OCI-LY3 (cell line): ENCODE measurements at regions not wholly inside any gene's neighbourhood (a gene's known extent, or its start where the extent isn't known, plus 50 kb on each side); places are given as distances from the start of the nearest gene placed in this dataset.

Experiments used
- H2AFZ ChIP-seq: fragments of 200-600, 300-600 bp; shearing (Covaris generic); 2 replicates; pipeline ENCODE4 v1.6.0; 2014; ENCODE audit warnings: antibody characterized with exemption, low read depth, low read length
- H3K27ac ChIP-seq: fragments of 200-600, 300-600 bp; sonication (generic); 2 replicates; pipeline ENCODE4 v1.5.1; 2014; ENCODE audit warnings: mild to moderate bottlenecking, low read length, moderate library complexity, mixed read lengths
- H3K27me3 ChIP-seq: fragments of 200-600, 300-600 bp; sonication (generic); 2 replicates; pipeline ENCODE4 v1.6.1; 2014; ENCODE audit warnings: low read depth, low read length, mixed read lengths
- H3K36me3 ChIP-seq: fragments of 200-600, 300-600 bp; sonication (generic); replicated peaks from 2 replicates; pipeline ENCODE3; 2014; ENCODE audit warnings: low read depth, low read length, mixed read lengths
- H3K4me1 ChIP-seq: fragments of 300-600, 200-600 bp; sonication (generic); 2 replicates; pipeline ENCODE4 v1.6.1; 2014; ENCODE audit warnings: low read length, mixed read lengths
- H3K4me2 ChIP-seq: fragments of 200-600, 300-600 bp; sonication (generic); 2 replicates; pipeline ENCODE4 v1.6.1; 2014; ENCODE audit warnings: low read length, mixed read lengths
- H3K4me3 ChIP-seq: fragments of 300-600, 200-600 bp; sonication (generic); 2 replicates; pipeline ENCODE4 v1.5.1; 2014; ENCODE audit warnings: antibody characterized with exemption, mild to moderate bottlenecking, low read length, moderate library complexity
- H3K79me2 ChIP-seq: fragments of 300-600, 200-600 bp; shearing (Covaris generic); 2 replicates; pipeline ENCODE4 v1.6.1; 2014; ENCODE audit warnings: mild to moderate bottlenecking, low read length, mixed read lengths
- H3K9ac ChIP-seq: fragments of 300-600, 200-600 bp; shearing (Covaris generic); 2 replicates; pipeline ENCODE4 v1.6.0; 2014; ENCODE audit warnings: mild to moderate bottlenecking, low read length, moderate library complexity
- H3K9me3 ChIP-seq: fragments of 200-600, 300-600 bp; shearing (Covaris generic); 2 replicates; pipeline ENCODE4 v1.6.1; 2014; ENCODE audit warnings: low read length, mixed read lengths; ENCODE audit not compliant: insufficient read depth
- H4K20me1 ChIP-seq: fragments of 200-600, 300-600 bp; sonication (generic); 2 replicates; pipeline ENCODE4 v1.6.1; 2016; ENCODE audit warnings: low read length, mixed read lengths; ENCODE audit not compliant: insufficient read depth
- EZH2phosphoT487 ChIP-seq: fragments of 200-600 bp; shearing (Covaris generic); IDR thresholded peaks from 2 replicates; pipeline ENCODE4 v1.6.1; 2018; ENCODE audit warnings: antibody characterized with exemption, mixed run types, low read depth
- TF ChIP-seq, protein P1 (sequence below): fragments of 200-600, 300-600 bp; sonication (generic); IDR thresholded peaks from 2 replicates; pipeline ENCODE4 v1.5.1; 2014; ENCODE audit warnings: antibody characterized with exemption, low read length, low read depth

DNA sequence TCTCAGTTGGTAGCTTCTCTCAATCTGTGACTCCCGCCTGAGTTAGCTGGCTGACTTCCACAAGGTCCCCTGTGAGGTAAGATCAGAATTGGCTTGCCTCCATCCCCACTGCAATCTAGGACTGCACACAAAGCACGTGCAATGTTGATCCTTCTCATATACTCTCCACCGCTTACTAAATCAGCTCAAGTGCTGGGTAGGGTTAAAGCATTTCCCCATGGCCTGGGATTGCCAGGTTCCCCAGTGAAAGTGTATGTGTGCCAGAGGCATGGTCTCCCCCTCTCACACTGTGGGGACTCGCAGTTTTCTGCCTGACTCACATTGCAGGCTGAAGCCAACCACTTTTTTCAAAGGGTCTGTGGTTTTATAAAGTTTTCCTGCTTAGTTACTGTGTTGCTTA lies 886.9 kb downstream of the FAM133A start:
- Histone ChIP-seq H3K9me3 (no peaks in the 10 kb centered on the region), H3K36me3 (no peaks in the 10 kb centered on the region), H2AFZ (peak overlapping the region; percentile 60), H3K4me3 (no peak overlapping the region), H3K27ac (no peak overlapping the region), H3K4me1 (no peaks in the 10 kb centered on the region), H4K20me1 (no peaks in the 10 kb centered on the region), H3K4me2 (no peak overlapping the region), H3K79me2 (no peaks in the 10 kb centered on the region), H3K27me3 (no peaks in the 10 kb centered on the region), H3K9ac (no peak overlapping the region)
- TF ChIP-seq, protein P1, sequence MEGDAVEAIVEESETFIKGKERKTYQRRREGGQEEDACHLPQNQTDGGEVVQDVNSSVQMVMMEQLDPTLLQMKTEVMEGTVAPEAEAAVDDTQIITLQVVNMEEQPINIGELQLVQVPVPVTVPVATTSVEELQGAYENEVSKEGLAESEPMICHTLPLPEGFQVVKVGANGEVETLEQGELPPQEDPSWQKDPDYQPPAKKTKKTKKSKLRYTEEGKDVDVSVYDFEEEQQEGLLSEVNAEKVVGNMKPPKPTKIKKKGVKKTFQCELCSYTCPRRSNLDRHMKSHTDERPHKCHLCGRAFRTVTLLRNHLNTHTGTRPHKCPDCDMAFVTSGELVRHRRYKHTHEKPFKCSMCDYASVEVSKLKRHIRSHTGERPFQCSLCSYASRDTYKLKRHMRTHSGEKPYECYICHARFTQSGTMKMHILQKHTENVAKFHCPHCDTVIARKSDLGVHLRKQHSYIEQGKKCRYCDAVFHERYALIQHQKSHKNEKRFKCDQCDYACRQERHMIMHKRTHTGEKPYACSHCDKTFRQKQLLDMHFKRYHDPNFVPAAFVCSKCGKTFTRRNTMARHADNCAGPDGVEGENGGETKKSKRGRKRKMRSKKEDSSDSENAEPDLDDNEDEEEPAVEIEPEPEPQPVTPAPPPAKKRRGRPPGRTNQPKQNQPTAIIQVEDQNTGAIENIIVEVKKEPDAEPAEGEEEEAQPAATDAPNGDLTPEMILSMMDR = no peak
- no peak for TF ChIP-seq EZH2phosphoT487

- no peak overlapping the region for H3K4me2 ChIP-seq
- no peaks in the 10 kb centered on the region for H4K20me1 ChIP-seq
- H3K79me2 ChIP-seq = no peaks in the 10 kb centered on the region
- H3K4me1 ChIP-seq = no peaks in the 10 kb centered on the region
- H3K36me3 ChIP-seq = no peaks in the 10 kb centered on the region
- no peak overlapping the region for H3K9ac ChIP-seq
- no peak for TF ChIP-seq EZH2phosphoT487
- TF ChIP-seq, protein P1 = 0 out of 2 replicates have a peak, but pooled peaks have one; percentile 6
- no peak overlapping the region for H3K4me3 ChIP-seq
- no peaks in the 10 kb centered on the region for H3K9me3 ChIP-seq
- H3K27me3 ChIP-seq = no peaks in the 10 kb centered on the region
- no peak overlapping the region for H3K27ac ChIP-seq
- no peak overlapping the region for H2AFZ ChIP-seq
These were observed 902.5 kb downstream of the FAM133A start for GRCh38 chrX:94576367-94577004.

DNA sequence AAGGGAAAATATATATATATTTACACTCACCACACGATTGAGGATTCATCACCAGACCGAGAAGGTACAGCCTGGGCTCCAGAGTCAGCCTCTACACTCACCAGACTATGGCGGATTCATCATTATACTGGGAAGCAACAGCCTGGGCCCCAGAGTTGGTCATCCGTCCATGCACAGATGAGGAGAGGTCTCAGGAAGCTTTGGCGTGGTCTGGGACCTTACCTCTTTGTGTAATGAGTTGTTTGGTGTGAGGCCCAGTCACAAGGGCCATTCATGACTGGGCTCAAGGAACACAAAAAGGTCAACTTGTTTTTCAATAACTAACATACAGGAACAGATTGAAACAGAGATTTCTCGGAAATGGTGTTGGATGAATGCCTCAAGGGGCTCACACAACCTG lies 926.1 kb downstream of the FAM133A start:
- Histone ChIP-seq H4K20me1 (no peaks in the 10 kb centered on the region), H3K36me3 (no peaks in the 10 kb centered on the region), H3K79me2 (no peaks in the 10 kb centered on the region), H3K27ac (no peak overlapping the region), H3K4me1 (no peaks in the 10 kb centered on the region), H3K9ac (no peak overlapping the region), H3K27me3 (no peaks in the 10 kb centered on the region), H3K4me3 (no peak overlapping the region), H3K4me2 (no peak overlapping the region), H3K9me3 (no peaks in the 10 kb centered on the region), H2AFZ (no peak overlapping the region)
- TF ChIP-seq, protein P1 = no peak
- no peak for TF ChIP-seq EZH2phosphoT487

GRCh38 chrX:94612140-94612539 lies 938.1 kb downstream of the FAM133A start:
- TF ChIP-seq, protein P1 = no peak
- TF ChIP-seq EZH2phosphoT487 = no peak
- no peak overlapping the region for H2AFZ ChIP-seq
- H3K4me3 ChIP-seq = no peak overlapping the region
- H3K9me3 ChIP-seq = no peaks in the 10 kb centered on the region
- no peak overlapping the region for H3K9ac ChIP-seq
- H3K79me2 ChIP-seq = no peaks in the 10 kb centered on the region
- H3K36me3 ChIP-seq = no peaks in the 10 kb centered on the region
- no peaks in the 10 kb centered on the region for H3K4me1 ChIP-seq
- H3K27me3 ChIP-seq = no peaks in the 10 kb centered on the region
- H4K20me1 ChIP-seq = no peaks in the 10 kb centered on the region
- H3K4me2 ChIP-seq = no peak overlapping the region
- no peak overlapping the region for H3K27ac ChIP-seq
